H1 (cell line): ENCODE measurements at regions not wholly inside any gene's neighbourhood (a gene's known extent, or its start where the extent isn't known, plus 50 kb on each side); places are given as distances from the start of the nearest gene placed in this dataset.

ENCODE experiments used
- ASH2L ChIP-seq: fragments of 200-600, 300-600 bp; sonication (generic); IDR thresholded peaks from one replicate; pipeline ENCODE4 v1.7.1; 2017; ENCODE audit warnings: low read length
- POLR2AphosphoS5 ChIP-seq: IDR thresholded peaks from 2 replicates; pipeline ENCODE4 v1.6.1; 2011; ENCODE audit warnings: low read depth, low read length
- RNF2 ChIP-seq: fragments of 200-900, 300-1000 bp; sonication (generic); IDR thresholded peaks from 2 replicates; pipeline ENCODE4 v1.7.1; 2016; ENCODE audit warnings: borderline replicate concordance, low read depth, mild to moderate bottlenecking, antibody characterized with exemption, low read length; ENCODE audit not compliant: poor library complexity, severe bottlenecking; ENCODE audit errors: missing control alignments

- no peak for TF ChIP-seq ASH2L
- no peak for TF ChIP-seq POLR2AphosphoS5
- TF ChIP-seq RNF2: no peak
Measured at GRCh38 chr7:114107522-114107921, 188.7 kb upstream of the PPP1R3A start (continued).
